Mammary epithelial cell (primary cell): ENCODE measurements at regions not wholly inside any gene's neighbourhood (a gene's known extent, or its start where the extent isn't known, plus 50 kb on each side); places are given as distances from the start of the nearest gene placed in this dataset.

Source experiments
- EZH2 ChIP-seq: IDR thresholded peaks from 2 replicates; pipeline ENCODE4 v1.6.1; 2012; ENCODE audit warnings: low read length, inconsistent platforms, borderline replicate concordance
- TF ChIP-seq, protein P1 (sequence below), 2 donors: IDR thresholded peaks in 1 of 2; conservative IDR thresholded peaks in 1 of 2; 2 replicates each; pipeline ENCODE4 v1.5.1; 2011 to 2012; ENCODE audit warnings: inconsistent platforms in 2 of 2, low read length in 2 of 2, mild to moderate bottlenecking in 2 of 2, control low read depth in 1 of 2, low read depth in 1 of 2; ENCODE audit not compliant: insufficient read depth in 1 of 2; ENCODE audit errors: extremely low read depth in 1 of 2

DNA sequence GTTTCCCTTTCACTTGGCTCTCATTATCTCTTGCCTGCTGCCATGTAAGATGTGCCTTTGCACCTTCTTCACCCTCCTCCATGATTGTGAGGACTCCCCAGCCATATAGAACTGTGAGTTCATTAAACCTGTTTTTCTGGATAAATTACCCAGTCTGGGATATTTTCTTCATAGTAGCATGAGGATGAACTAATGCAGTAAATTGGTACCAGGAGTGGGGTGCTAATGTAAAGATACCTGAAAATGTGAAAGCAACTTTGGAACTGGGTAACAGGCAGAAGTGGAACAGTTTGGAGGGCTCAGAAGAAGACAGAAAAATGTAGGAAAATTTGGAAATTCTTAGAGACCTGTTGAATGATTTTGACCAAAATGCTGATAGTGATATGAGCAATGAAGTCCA, 487.4 kb downstream of the LMO7 start:
- TF ChIP-seq, protein P1, sequence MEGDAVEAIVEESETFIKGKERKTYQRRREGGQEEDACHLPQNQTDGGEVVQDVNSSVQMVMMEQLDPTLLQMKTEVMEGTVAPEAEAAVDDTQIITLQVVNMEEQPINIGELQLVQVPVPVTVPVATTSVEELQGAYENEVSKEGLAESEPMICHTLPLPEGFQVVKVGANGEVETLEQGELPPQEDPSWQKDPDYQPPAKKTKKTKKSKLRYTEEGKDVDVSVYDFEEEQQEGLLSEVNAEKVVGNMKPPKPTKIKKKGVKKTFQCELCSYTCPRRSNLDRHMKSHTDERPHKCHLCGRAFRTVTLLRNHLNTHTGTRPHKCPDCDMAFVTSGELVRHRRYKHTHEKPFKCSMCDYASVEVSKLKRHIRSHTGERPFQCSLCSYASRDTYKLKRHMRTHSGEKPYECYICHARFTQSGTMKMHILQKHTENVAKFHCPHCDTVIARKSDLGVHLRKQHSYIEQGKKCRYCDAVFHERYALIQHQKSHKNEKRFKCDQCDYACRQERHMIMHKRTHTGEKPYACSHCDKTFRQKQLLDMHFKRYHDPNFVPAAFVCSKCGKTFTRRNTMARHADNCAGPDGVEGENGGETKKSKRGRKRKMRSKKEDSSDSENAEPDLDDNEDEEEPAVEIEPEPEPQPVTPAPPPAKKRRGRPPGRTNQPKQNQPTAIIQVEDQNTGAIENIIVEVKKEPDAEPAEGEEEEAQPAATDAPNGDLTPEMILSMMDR (conservative IDR thresholded peaks at IDR 0.05 in 1 of 2, IDR thresholded peaks at IDR 0.05 in 1 of 2; ENCODE audit: extremely low read depth in 1 of 2, insufficient read depth in 1 of 2, low read depth in 1 of 2, low read length in 2 of 2) = no peak
- TF ChIP-seq EZH2 = no peak
